BE2C (cell line): ENCODE measurements at regions not wholly inside any gene's neighbourhood (a gene's known extent, or its start where the extent isn't known, plus 50 kb on each side); places are given as distances from the start of the nearest gene placed in this dataset.

Experiments used
- DNase-seq: peaks from one replicate; pipeline ENCODE4 v3.0.0-alpha.2; 2020
- H3K27me3 ChIP-seq: fragments of 250-450 bp; sonication (Bioruptor Pico); 2 replicates; pipeline ENCODE4 v1.5.1; 2020; ENCODE audit warnings: mild to moderate bottlenecking
- H3K36me3 ChIP-seq: fragments of 250-450 bp; sonication (Bioruptor Pico); 2 replicates; pipeline ENCODE4 v1.5.1; 2020; ENCODE audit warnings: mild to moderate bottlenecking
- H3K4me1 ChIP-seq: fragments of 250-450 bp; sonication (Bioruptor Pico); 2 replicates; pipeline ENCODE4 v1.5.1; 2020
- H3K4me3 ChIP-seq: 2 replicates; pipeline ENCODE4 v1.5.1; 2011; ENCODE audit warnings: low read depth, low read length
- H3K9me3 ChIP-seq: fragments of 250-450 bp; sonication (Bioruptor Pico); 2 replicates; pipeline ENCODE4 v1.5.1; 2020
- CTCF ChIP-seq: IDR thresholded peaks from 2 replicates; pipeline ENCODE4 v1.5.1; 2012; ENCODE audit warnings: mild to moderate bottlenecking, low read depth, low read length

GRCh38 chr1:80994934-80995333 is 805.8 kb upstream of the ADGRL2 start:
- no peak for DNase-seq
- Histone ChIP-seq H3K4me3 (no peak overlapping the region), H3K4me1 (no peaks in the 10 kb centered on the region), H3K36me3 (no peaks in the 10 kb centered on the region), H3K27me3 (no peaks in the 10 kb centered on the region), H3K9me3 (no peaks in the 10 kb centered on the region)
- TF ChIP-seq CTCF = no peak

- Histone ChIP-seq H3K36me3 (no peaks in the 10 kb centered on the region), H3K27me3 (no peaks in the 10 kb centered on the region), H3K4me3 (no peak overlapping the region), H3K9me3 (no peaks in the 10 kb centered on the region), H3K4me1 (no peaks in the 10 kb centered on the region)
- DNase-seq = no peak
- TF ChIP-seq CTCF = no peak
These were observed 806.7 kb upstream of the ADGRL2 start for GRCh38 chr1:80994038-80994437.

- DNase-seq = no peak
- TF ChIP-seq CTCF = no peak
- Histone ChIP-seq H3K4me1 (no peaks in the 10 kb centered on the region), H3K36me3 (no peaks in the 10 kb centered on the region), H3K27me3 (no peaks in the 10 kb centered on the region), H3K9me3 (no peaks in the 10 kb centered on the region), H3K4me3 (no peak overlapping the region)
These were observed 807.4 kb upstream of the ADGRL2 start for GRCh38 chr1:80993154-80993980.

GRCh38 chr1:80989455-80989854 is 811.3 kb upstream of the ADGRL2 start:
- H3K27me3 ChIP-seq = no peaks in the 10 kb centered on the region
- DNase-seq = no peak
- no peaks in the 10 kb centered on the region for H3K36me3 ChIP-seq
- H3K9me3 ChIP-seq = no peaks in the 10 kb centered on the region
- H3K4me3 ChIP-seq = no peak overlapping the region
- H3K4me1 ChIP-seq = no peaks in the 10 kb centered on the region
- no peak for TF ChIP-seq CTCF

GRCh38 chr1:80988926-80989325 is 811.8 kb upstream of the ADGRL2 start:
- Histone ChIP-seq H3K27me3 (no peaks in the 10 kb centered on the region), H3K36me3 (no peaks in the 10 kb centered on the region), H3K9me3 (no peaks in the 10 kb centered on the region), H3K4me3 (no peak overlapping the region), H3K4me1 (no peaks in the 10 kb centered on the region)
- TF ChIP-seq CTCF = no peak
- DNase-seq = no peak

- TF ChIP-seq CTCF = no peak
- H3K9me3 ChIP-seq = no peaks in the 10 kb centered on the region
These were observed 812.9 kb upstream of the ADGRL2 start for GRCh38 chr1:80987824-80988223.

More at GRCh38 chr1:80987824-80988223, 812.9 kb upstream of the ADGRL2 start:
- Histone ChIP-seq H3K36me3 (no peaks in the 10 kb centered on the region), H3K27me3 (no peaks in the 10 kb centered on the region), H3K4me3 (no peak overlapping the region), H3K4me1 (no peaks in the 10 kb centered on the region)
- no peak for DNase-seq
